ENCODE measurements at regions not wholly inside any gene's neighbourhood (a gene's known extent, or its start where the extent isn't known, plus 50 kb on each side); places are given as distances from the start of the nearest gene placed in this dataset.
"Not testable (repeated sequence)": the region's sequence is repeated elsewhere in the genome, so short reads cannot be mapped to it uniquely, and the experiment has no call there.

DNA sequence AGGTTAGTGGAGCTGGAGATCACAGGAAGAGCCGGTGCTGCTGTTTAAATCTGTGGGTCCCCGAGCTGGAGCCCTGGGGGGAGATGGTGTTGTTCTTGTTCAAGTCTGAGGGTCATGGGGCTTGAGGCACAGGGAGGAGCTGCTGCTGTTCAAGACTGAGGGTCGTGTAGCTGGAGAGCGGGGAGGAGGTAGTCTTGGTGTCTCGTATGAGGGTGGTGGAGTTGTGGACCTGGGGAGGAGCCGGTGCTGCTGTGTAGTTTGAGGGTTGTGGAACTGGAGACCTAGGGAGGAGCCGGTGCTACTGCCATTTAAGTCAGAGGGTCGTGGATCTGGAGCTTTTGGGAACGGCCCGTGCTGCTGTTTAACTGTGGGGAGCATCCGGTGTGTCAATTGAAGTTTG is 112.2 kb upstream of the SULF2 start:
- no TSS peak for BruUV-seq (replicated peaks)
- H4K20me1 ChIP-seq (ENCODE audit: insufficient read depth): no peaks in the 10 kb centered on the region
- no peaks in the 10 kb centered on the region for H3K9me3 ChIP-seq (ENCODE audit: insufficient read depth, low read depth)
- H3K4me3 ChIP-seq: no peak overlapping the region
- no peaks in the 10 kb centered on the region for H3K36me3 ChIP-seq (ENCODE audit: low read depth)
- no peak overlapping the region for H2AFZ ChIP-seq
- intact Hi-C loops (cut with micrococcal nuclease; ENCODE audit: unreplicated experiment): loop anchor here (5.0 kb wide), 1 partner anchor 60 kb away; no protein-coding TSS in a partner anchor
- no peaks in the 10 kb centered on the region for H3K79me2 ChIP-seq (ENCODE audit: low read depth)
- no peaks in the 10 kb centered on the region for H3K4me1 ChIP-seq (replicated peaks; ENCODE audit: insufficient read depth)
- H3K27ac ChIP-seq: no peak overlapping the region
- H3K9me2 ChIP-seq (ENCODE audit: insufficient read depth): no peaks in the 10 kb centered on the region
- no peak for DNase-seq
- ChIA-PET POLR2A (ENCODE audit: unreplicated experiment) (no interaction called here), CTCF (no interaction called here)
- H3F3A ChIP-seq (ENCODE audit: insufficient read depth, low read depth): no peaks in the 10 kb centered on the region
- TF ChIP-seq, protein P1, sequence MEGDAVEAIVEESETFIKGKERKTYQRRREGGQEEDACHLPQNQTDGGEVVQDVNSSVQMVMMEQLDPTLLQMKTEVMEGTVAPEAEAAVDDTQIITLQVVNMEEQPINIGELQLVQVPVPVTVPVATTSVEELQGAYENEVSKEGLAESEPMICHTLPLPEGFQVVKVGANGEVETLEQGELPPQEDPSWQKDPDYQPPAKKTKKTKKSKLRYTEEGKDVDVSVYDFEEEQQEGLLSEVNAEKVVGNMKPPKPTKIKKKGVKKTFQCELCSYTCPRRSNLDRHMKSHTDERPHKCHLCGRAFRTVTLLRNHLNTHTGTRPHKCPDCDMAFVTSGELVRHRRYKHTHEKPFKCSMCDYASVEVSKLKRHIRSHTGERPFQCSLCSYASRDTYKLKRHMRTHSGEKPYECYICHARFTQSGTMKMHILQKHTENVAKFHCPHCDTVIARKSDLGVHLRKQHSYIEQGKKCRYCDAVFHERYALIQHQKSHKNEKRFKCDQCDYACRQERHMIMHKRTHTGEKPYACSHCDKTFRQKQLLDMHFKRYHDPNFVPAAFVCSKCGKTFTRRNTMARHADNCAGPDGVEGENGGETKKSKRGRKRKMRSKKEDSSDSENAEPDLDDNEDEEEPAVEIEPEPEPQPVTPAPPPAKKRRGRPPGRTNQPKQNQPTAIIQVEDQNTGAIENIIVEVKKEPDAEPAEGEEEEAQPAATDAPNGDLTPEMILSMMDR (conservative IDR thresholded peaks at IDR 0.05): no peak
- TF ChIP-seq EZH2 (IDR thresholded peaks at IDR 0.05; ENCODE audit: low read depth): no peak
- H3K4me2 ChIP-seq: no peak overlapping the region
- no peaks in the 10 kb centered on the region for H3K27me3 ChIP-seq (ENCODE audit: insufficient read depth, low read depth)

DNA sequence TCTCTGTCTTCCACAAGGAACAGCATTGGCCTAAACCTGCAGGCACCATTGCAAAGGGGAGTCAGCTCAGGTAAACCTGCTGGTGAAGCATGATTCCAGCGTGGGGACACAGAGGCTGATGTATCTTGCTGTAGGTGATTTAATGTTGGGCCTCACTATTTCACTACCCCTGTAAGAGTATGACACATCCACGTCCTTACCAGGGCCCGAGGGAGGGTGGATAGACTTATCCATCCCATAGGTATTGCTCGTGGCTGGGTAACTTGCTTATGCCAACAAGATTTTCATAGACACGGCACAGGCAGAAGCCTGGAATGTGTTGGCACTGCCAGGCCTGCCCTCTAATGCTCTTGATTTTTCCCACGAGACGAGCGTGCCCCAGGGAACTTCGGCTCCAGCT is 107.4 kb upstream of the SULF2 start:
- DNase-seq; H4K20me1 ChIP-seq (ENCODE audit: insufficient read depth); H3K9me2 ChIP-seq (ENCODE audit: insufficient read depth); H2AFZ ChIP-seq; H3K79me2 ChIP-seq (ENCODE audit: low read depth); H3K4me1 ChIP-seq (replicated peaks; ENCODE audit: insufficient read depth); H3F3A ChIP-seq (ENCODE audit: insufficient read depth, low read depth); POLR2A ChIA-PET (ENCODE audit: unreplicated experiment); H3K27me3 ChIP-seq (ENCODE audit: insufficient read depth, low read depth); CTCF ChIA-PET; BruUV-seq (replicated peaks); intact Hi-C loops (cut with micrococcal nuclease; ENCODE audit: unreplicated experiment); H3K9me3 ChIP-seq (ENCODE audit: insufficient read depth, low read depth); H3K4me2 ChIP-seq; H3K4me3 ChIP-seq; H3K36me3 ChIP-seq (ENCODE audit: low read depth); H3K27ac ChIP-seq: not testable (repeated sequence)

DNA sequence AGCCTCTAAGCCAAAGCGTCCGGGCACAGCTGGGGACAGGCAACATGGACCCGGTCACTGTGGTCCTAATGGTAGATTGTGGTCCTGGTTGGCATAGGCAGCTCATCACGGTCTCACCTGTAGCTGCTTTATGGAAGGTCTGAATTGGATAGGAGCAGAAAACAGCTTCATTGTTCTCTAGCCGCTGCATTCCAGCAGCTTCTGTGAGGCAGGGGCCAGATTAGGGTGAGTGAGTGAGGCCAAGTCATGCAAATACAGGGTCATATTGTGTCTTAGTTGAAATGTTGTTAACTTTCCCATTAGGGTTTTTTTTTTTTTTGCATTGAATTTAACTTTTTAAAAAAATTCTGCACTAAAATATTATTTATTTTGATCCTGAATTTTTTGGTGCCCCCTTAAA is 105.4 kb upstream of the SULF2 start:
- DNase-seq; H3K4me1 ChIP-seq (replicated peaks; ENCODE audit: insufficient read depth); H3K4me2 ChIP-seq; H3K36me3 ChIP-seq (ENCODE audit: low read depth); BruUV-seq (replicated peaks); H3K79me2 ChIP-seq (ENCODE audit: low read depth); intact Hi-C loops (cut with micrococcal nuclease; ENCODE audit: unreplicated experiment); H3K4me3 ChIP-seq; CTCF ChIA-PET; H3K27ac ChIP-seq; H2AFZ ChIP-seq; H4K20me1 ChIP-seq (ENCODE audit: insufficient read depth); H3K27me3 ChIP-seq (ENCODE audit: insufficient read depth, low read depth); H3K9me2 ChIP-seq (ENCODE audit: insufficient read depth); H3K9me3 ChIP-seq (ENCODE audit: insufficient read depth, low read depth); POLR2A ChIA-PET (ENCODE audit: unreplicated experiment); H3F3A ChIP-seq (ENCODE audit: insufficient read depth, low read depth): not testable (repeated sequence)

DNA sequence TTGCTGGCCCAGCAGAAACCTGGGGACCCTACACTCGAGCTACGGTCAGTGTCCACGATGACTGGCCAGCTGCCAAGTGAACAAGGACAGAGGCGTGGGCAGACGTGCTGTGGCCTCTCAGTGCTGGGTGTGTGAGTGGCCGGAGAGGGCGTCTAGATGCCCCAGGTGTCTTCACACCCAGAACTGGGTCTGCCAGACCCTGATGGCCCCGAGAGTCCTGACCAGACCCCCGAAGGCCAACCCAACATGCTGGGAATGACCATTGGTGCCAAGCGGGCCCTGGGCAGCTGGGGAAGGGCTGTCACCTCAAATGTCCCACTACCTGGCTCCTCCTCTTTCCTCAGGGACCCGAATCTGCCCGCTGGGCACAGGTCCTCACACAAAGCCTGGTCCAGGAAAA is 104.5 kb upstream of the SULF2 start:
- H3K4me2 ChIP-seq; H3K36me3 ChIP-seq (ENCODE audit: low read depth); BruUV-seq (replicated peaks); H3K27ac ChIP-seq; DNase-seq; H3F3A ChIP-seq (ENCODE audit: insufficient read depth, low read depth); H3K27me3 ChIP-seq (ENCODE audit: insufficient read depth, low read depth); H3K9me3 ChIP-seq (ENCODE audit: insufficient read depth, low read depth); H3K9me2 ChIP-seq (ENCODE audit: insufficient read depth); H2AFZ ChIP-seq; H3K4me3 ChIP-seq; CTCF ChIA-PET; H3K4me1 ChIP-seq (replicated peaks; ENCODE audit: insufficient read depth); intact Hi-C loops (cut with micrococcal nuclease; ENCODE audit: unreplicated experiment); H3K79me2 ChIP-seq (ENCODE audit: low read depth); H4K20me1 ChIP-seq (ENCODE audit: insufficient read depth): not testable (repeated sequence)
- POLR2A ChIA-PET (ENCODE audit: unreplicated experiment): interaction anchor here (0.5 kb wide), 1 partner anchor 627 kb away, joined by 3 read pairs; no protein-coding TSS in a partner anchor

DNA sequence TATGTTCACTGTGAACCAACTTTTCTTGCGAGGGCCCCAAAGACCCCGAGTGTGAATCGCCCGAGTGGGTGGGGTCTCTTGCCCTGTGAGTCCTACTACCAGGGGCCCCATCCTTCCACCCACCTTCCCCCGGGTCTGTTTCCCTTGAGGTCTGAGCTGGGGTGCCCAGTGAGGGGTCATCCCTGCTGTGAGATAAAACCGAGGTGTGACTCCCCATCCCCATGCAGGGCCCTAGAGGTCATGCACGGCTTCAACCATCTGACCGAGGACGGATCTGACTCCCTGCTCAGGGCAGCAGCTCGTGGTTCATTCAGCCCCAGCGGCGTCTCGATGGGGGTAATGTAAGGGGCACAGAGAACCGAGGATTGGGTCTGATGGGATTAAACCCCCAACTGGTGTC is 103.1 kb upstream of the SULF2 start:
- no peaks in the 10 kb centered on the region for H3K79me2 ChIP-seq (ENCODE audit: low read depth)
- H3K4me2 ChIP-seq: no peak overlapping the region
- no TSS peak for BruUV-seq (replicated peaks)
- TF ChIP-seq EZH2 (IDR thresholded peaks at IDR 0.05; ENCODE audit: low read depth): no peak
- TF ChIP-seq, protein P1 (conservative IDR thresholded peaks at IDR 0.05): no peak
- no peaks in the 10 kb centered on the region for H3K36me3 ChIP-seq (ENCODE audit: low read depth)
- no peak overlapping the region for H3K4me3 ChIP-seq
- no peaks in the 10 kb centered on the region for H3K4me1 ChIP-seq (replicated peaks; ENCODE audit: insufficient read depth)
- no peaks in the 10 kb centered on the region for H3F3A ChIP-seq (ENCODE audit: insufficient read depth, low read depth)
- CTCF ChIA-PET: no interaction called here
- POLR2A ChIA-PET (ENCODE audit: unreplicated experiment): no interaction called here
- H3K27ac ChIP-seq: no peak overlapping the region
- intact Hi-C loops (cut with micrococcal nuclease; ENCODE audit: unreplicated experiment): no loop called here
- H4K20me1 ChIP-seq (ENCODE audit: insufficient read depth): no peaks in the 10 kb centered on the region
- H2AFZ ChIP-seq: no peak overlapping the region
- H3K9me2 ChIP-seq (ENCODE audit: insufficient read depth): no peaks in the 10 kb centered on the region
- H3K9me3 ChIP-seq (ENCODE audit: insufficient read depth, low read depth): no peaks in the 10 kb centered on the region
- H3K27me3 ChIP-seq (ENCODE audit: insufficient read depth, low read depth): no peaks in the 10 kb centered on the region
- no peak for DNase-seq
